Heart left ventricle (tissue), 16 donors: ENCODE measurements at regions not wholly inside any gene's neighbourhood (a gene's known extent, or its start where the extent isn't known, plus 50 kb on each side); places are given as distances from the start of the nearest gene placed in this dataset.

ENCODE experiments used
- ATAC-seq, 4 donors: fragments of 200-7000 bp; cut with Tn5 transposase; one replicate each; pipeline ENCODE4 v1.9.1; 2020 to 2022; ENCODE audit warnings: moderate library complexity in 4 of 4, mild to moderate bottlenecking in 3 of 4, moderate number of reproducible peaks in 1 of 4
- DNase-seq, 5 donors: peaks; one replicate each; pipeline ENCODE4 v3.0.0-alpha.2; 2020
- H3K27ac ChIP-seq, 12 donors: fragments of 200-600 bp; sonication (generic) in 4 of 12; one replicate each; pipeline versions ENCODE4 v1.5.0 to v1.8.0; 2016 to 2022; ENCODE audit warnings: mild to moderate bottlenecking in 2 of 12
- H3K27me3 ChIP-seq, 9 donors: fragments of 200-600 bp; sonication (generic) in 2 of 9; one replicate each; pipeline versions ENCODE4 v1.5.1 to v1.8.0; 2016 to 2022; ENCODE audit warnings: mild to moderate bottlenecking in 3 of 9
- H3K36me3 ChIP-seq, 9 donors: fragments of 200-600 bp; sonication (generic) in 2 of 9; one replicate each; pipeline versions ENCODE4 v1.5.0 to v1.8.0; 2018 to 2022; ENCODE audit warnings: mild to moderate bottlenecking in 2 of 9
- H3K4me1 ChIP-seq, 12 donors: fragments of 200-600 bp; sonication (generic) in 4 of 12; one replicate each; pipeline versions ENCODE4 v1.5.0 to v1.8.0; 2016 to 2022; ENCODE audit warnings: mild to moderate bottlenecking in 3 of 12
- H3K4me3 ChIP-seq, 12 donors: fragments of 200-600 bp; sonication (generic) in 4 of 12; one replicate each; pipeline versions ENCODE4 v1.5.0 to v1.8.0; 2017 to 2022; ENCODE audit warnings: mild to moderate bottlenecking in 9 of 12, moderate library complexity in 4 of 12
- H3K9me3 ChIP-seq, 12 donors: fragments of 200-600 bp; sonication (generic) in 4 of 12; one replicate each; pipeline versions ENCODE4 v1.5.0 to v1.8.0; 2016 to 2022; ENCODE audit warnings: mild to moderate bottlenecking in 1 of 12
- POLR2A ChIP-seq, 2 donors: fragments of 450-650 bp; IDR thresholded peaks; one replicate each; pipeline ENCODE4 v1.6.1; 2017; ENCODE audit warnings: antibody characterized with exemption in 2 of 2, mild to moderate bottlenecking in 2 of 2, moderate library complexity in 2 of 2
- WGBS, 4 donors: extraction: QIAGEN DNeasy Blood & Tissue Kit in 2 of 4; methylation state at CpG; one replicate each; pipeline versions ENCODE4 v1.1.5 to v1.1.7; 2013 to 2018; 5-methylcytosine and 5-hydroxymethylcytosine counted together
- intact Hi-C, 10 donors: fragments of 100-400 bp; cut with DNase I; formaldehyde crosslinking; loops; one replicate each; pipeline versions ENCODE4 v1.11.1 to v1.14.2; 2022
- TF ChIP-seq, protein P1 (sequence below), 12 donors: fragments of 200-600 bp; sonication (generic) in 4 of 12; IDR thresholded peaks; one replicate each; pipeline versions ENCODE4 v1.5.0 to v1.8.0; 2018 to 2022; ENCODE audit warnings: antibody characterized with exemption in 12 of 12, mild to moderate bottlenecking in 5 of 12
- donor health status: ischemic (EF 13 %, LVEDD 7.1; RV severe dilation, severe dysfunction).
- donor health status: healthy with polysubstance abuse.
- donor health status: DM: no; HTN: yes; CAD: no.
- donor health status: DM: no; HTN: no; CAD: no.
- donor health status: ischemic (EF 25% LVEDD 6.9; RV normal size, moderate dysfunction).
- donor health status: ischemic (EF 25% LVEDD 5.7; RV mildly dilated, moderate dysfunction).
- donor health status: healthy.
- donor health status: DM: yes; HTN: yes; CAD: no.
- donor health status: ischemic (EF 35%, LVEDD 5.7; RV mildly dilated, moderate dysfunction).
- donor health status: nonischemic (EF 11% LVEDD 7.7; RV severe dilation, severe dysfunction).
- donor health status: DM: yes; HTN: yes; CAD: no.
- donor health status: PGD.
- donor health status: ischemic (EF 29% LVEDD 5.4; RV normal size, mild dysfunction).
- donor health status: nonischemic (EF 23%, LVEDD 6.1; RV moderate dilation, normal function).

DNA sequence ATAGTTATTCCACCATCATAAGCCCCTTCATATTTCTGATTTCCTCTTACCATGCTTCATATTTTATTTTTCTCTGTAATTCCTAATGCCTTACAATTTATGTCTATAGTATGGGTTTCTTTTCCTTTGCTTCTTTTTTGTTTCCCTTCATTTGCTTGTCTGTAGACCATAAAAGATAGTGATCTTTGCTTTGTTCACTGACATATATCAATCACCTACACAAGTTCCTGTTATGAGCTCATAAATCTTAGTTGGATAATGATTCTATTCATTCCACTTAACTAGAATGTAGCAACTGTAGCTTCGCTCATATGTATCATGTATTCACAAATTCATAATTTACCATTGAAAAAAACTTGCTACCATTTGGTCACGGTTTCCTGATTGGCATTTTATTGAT is 388.8 kb upstream of the ATXN7L3B start:
- Histone ChIP-seq H3K9me3 (no peaks in the 10 kb centered on the region), H3K27me3 (no peaks in the 10 kb centered on the region), H3K36me3 (no peaks in the 10 kb centered on the region), H3K4me1 (no peaks in the 10 kb centered on the region), H3K4me3 (no peak overlapping the region), H3K27ac (no peak overlapping the region)
- 61 to 77% (median 71%) methylated on average over 2 of the region's 2 CpGs for whole genome bisulfite sequencing, 4 donors
- DNase-seq = no peak
- ATAC-seq = no peak
- intact Hi-C loops = no loop called here
- TF ChIP-seq, protein P1, sequence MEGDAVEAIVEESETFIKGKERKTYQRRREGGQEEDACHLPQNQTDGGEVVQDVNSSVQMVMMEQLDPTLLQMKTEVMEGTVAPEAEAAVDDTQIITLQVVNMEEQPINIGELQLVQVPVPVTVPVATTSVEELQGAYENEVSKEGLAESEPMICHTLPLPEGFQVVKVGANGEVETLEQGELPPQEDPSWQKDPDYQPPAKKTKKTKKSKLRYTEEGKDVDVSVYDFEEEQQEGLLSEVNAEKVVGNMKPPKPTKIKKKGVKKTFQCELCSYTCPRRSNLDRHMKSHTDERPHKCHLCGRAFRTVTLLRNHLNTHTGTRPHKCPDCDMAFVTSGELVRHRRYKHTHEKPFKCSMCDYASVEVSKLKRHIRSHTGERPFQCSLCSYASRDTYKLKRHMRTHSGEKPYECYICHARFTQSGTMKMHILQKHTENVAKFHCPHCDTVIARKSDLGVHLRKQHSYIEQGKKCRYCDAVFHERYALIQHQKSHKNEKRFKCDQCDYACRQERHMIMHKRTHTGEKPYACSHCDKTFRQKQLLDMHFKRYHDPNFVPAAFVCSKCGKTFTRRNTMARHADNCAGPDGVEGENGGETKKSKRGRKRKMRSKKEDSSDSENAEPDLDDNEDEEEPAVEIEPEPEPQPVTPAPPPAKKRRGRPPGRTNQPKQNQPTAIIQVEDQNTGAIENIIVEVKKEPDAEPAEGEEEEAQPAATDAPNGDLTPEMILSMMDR (IDR thresholded peaks at IDR 0.05) = no peak

DNA sequence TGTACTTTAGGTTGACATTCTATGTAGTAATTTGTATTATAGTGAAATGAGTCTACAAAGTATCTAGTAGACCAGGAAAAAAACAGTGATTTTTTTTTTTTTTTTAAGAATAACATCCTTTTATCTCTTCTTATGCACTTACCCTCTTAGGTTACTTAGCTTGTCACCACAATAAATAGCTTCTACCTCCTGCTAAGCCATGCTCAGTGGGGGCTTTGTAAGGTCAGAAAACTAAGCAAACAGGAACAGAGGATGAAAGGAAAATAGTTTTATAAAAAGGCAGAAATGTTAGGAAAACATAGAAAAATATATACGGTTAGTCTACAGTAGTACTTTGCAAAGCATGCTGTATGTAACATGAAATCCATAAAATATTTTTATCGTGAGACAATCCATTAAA is 385.3 kb upstream of the ATXN7L3B start:
- no peaks in the 10 kb centered on the region for H3K9me3 ChIP-seq
- DNase-seq (no peak), ATAC-seq (no peak)
- no peak overlapping the region for H3K27ac ChIP-seq
- H3K4me1 ChIP-seq = no peaks in the 10 kb centered on the region
- no peaks in the 10 kb centered on the region for H3K27me3 ChIP-seq
- H3K36me3 ChIP-seq = no peaks in the 10 kb centered on the region
- H3K4me3 ChIP-seq = no peak overlapping the region
- 50 to 73% (median 60%) methylated on average over 2 of the region's 2 CpGs for WGBS, 4 donors
- TF ChIP-seq, protein P1 (IDR thresholded peaks at IDR 0.05) = no peak
- intact Hi-C loops = no loop called here

DNA sequence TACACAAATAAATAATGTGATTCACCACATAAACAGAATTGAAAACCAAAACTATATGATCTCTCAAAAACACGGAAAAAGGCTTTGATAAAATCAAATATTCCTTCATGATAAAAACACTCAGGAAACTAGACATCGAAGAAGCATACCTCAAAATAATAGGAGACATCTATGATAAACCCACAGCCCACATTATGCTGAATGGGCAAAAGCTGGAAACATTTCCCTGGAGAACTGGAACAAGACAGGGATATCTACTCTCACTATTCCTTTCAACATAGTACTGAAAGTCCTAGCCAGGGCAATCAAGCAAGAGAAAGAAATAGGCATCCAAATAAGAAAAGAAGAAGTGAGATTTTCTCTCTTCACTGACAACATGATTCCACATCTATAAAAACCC is 371.5 kb upstream of the ATXN7L3B start:
- WGBS, 4 donors = 77 to 89% (median 85%) methylated on average over 2 of the region's 2 CpGs
- intact Hi-C loops = loop anchor here in 1 of 10 donors (10.0 kb wide), 1 partner anchor 271 kb away; no protein-coding TSS in a partner anchor
- no peaks in the 10 kb centered on the region for H3K4me1 ChIP-seq
- no peaks in the 10 kb centered on the region for H3K36me3 ChIP-seq
- no peaks in the 10 kb centered on the region for H3K27me3 ChIP-seq
- no peak for ATAC-seq
- no peak for TF ChIP-seq POLR2A (IDR thresholded peaks at IDR 0.05)
- TF ChIP-seq, protein P1 (IDR thresholded peaks at IDR 0.05) = no peak
- H3K4me3 ChIP-seq = no peak overlapping the region
- H3K9me3 ChIP-seq = no peaks in the 10 kb centered on the region
- no peak overlapping the region for H3K27ac ChIP-seq
- DNase-seq = no peak

DNA sequence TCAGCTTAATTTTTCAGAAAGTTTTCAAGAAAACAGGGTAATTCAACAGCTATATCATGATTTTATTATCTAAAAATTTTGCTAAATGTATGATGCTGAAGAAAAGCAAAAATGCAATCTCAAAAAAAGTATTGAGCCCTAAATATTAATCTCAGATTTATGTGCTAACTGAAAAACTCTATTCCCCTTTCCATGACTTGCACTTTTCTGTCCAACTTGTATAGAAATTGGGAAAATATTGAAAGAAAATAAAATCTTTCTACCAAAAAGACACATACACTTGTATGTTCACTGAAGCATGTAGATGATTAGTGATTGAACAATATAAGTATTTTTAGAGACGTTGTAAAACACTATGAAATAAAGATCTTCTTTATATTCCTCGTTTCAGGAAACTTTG is 368.0 kb upstream of the ATXN7L3B start:
- ATAC-seq (no peak), DNase-seq (no peak)
- peaks cover 0 to 5% (median 0%) of the 10 kb centered on the region in 12 donors for H3K9me3 ChIP-seq
- no peaks in the 10 kb centered on the region for H3K27me3 ChIP-seq
- intact Hi-C loops = loop anchor here in 1 of 10 donors (10.0 kb wide), 1 partner anchor 275 kb away; no protein-coding TSS in a partner anchor
- 48 to 69% (median 67%) methylated on average over 2 of the region's 2 CpGs for WGBS, 4 donors
- H3K4me1 ChIP-seq = no peaks in the 10 kb centered on the region
- no peaks in the 10 kb centered on the region for H3K36me3 ChIP-seq
- H3K4me3 ChIP-seq = no peak overlapping the region
- TF ChIP-seq, protein P1 (IDR thresholded peaks at IDR 0.05) = no peak
- no peak for TF ChIP-seq POLR2A (IDR thresholded peaks at IDR 0.05)
- no peak overlapping the region for H3K27ac ChIP-seq
